Lower leg skin (tissue), 4 donors: ENCODE measurements at regions not wholly inside any gene's neighbourhood (a gene's known extent, or its start where the extent isn't known, plus 50 kb on each side); places are given as distances from the start of the nearest gene placed in this dataset.
"Not testable (repeated sequence)": the region's sequence is repeated elsewhere in the genome, so short reads cannot be mapped to it uniquely, and the experiment has no call there.

Source experiments
- DNase-seq, 2 donors: peaks; one replicate each; pipeline ENCODE4 v3.0.0-alpha.2; 2019; ENCODE audit warnings: low spot score in 2 of 2
- H3K4me3 ChIP-seq: fragments of 200-600 bp; sonication (generic); 2 replicates; pipeline ENCODE4 v1.5.1; 2017; ENCODE audit warnings: mild to moderate bottlenecking, low read depth; ENCODE audit not compliant: poor library complexity, severe bottlenecking
- POLR2A ChIP-seq, 2 donors: fragments of 450-650 bp; IDR thresholded peaks; one replicate each; pipeline ENCODE4 v1.6.1; 2016 to 2017; ENCODE audit warnings: antibody characterized with exemption in 2 of 2, mild to moderate bottlenecking in 1 of 2, moderate library complexity in 1 of 2
- WGBS, 2 donors: methylation state at CpG; one replicate each; pipeline ENCODE4 v1.1.5; 2018; 5-methylcytosine and 5-hydroxymethylcytosine counted together
- intact Hi-C: fragments of 100-400 bp; cut with DNase I; formaldehyde crosslinking; loops from one replicate; pipeline ENCODE4 v1.15.0; 2023; ENCODE audit warnings: low total_unique reads
- TF ChIP-seq, protein P1 (sequence below), 3 donors: fragments of 450-650 bp; IDR thresholded peaks; one replicate each; pipeline ENCODE4 v1.5.1; 2016; ENCODE audit warnings: antibody characterized with exemption in 3 of 3, mild to moderate bottlenecking in 3 of 3, moderate library complexity in 2 of 3

DNA sequence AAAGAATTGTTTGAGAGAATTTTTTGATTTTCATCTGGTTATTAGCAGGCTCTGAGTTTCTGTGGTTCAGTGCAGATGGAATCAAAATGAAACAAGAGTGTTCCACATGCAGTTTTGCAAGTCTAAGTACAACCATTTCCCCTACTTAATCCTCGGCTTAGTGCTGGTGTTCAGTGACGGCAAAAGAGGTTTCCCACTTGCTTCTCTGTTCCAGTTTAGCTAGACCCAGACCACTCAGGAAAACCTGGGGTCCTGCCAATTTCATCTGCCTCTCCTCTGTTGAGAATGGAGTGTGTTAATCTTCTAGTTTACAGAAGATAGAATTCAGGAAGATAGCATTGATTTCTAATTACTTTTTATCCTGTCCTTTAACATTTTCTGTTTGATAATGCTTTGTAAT lies 996.2 kb upstream of the FANCL start:
- no peak for TF ChIP-seq POLR2A (IDR thresholded peaks at IDR 0.05)
- TF ChIP-seq, protein P1, sequence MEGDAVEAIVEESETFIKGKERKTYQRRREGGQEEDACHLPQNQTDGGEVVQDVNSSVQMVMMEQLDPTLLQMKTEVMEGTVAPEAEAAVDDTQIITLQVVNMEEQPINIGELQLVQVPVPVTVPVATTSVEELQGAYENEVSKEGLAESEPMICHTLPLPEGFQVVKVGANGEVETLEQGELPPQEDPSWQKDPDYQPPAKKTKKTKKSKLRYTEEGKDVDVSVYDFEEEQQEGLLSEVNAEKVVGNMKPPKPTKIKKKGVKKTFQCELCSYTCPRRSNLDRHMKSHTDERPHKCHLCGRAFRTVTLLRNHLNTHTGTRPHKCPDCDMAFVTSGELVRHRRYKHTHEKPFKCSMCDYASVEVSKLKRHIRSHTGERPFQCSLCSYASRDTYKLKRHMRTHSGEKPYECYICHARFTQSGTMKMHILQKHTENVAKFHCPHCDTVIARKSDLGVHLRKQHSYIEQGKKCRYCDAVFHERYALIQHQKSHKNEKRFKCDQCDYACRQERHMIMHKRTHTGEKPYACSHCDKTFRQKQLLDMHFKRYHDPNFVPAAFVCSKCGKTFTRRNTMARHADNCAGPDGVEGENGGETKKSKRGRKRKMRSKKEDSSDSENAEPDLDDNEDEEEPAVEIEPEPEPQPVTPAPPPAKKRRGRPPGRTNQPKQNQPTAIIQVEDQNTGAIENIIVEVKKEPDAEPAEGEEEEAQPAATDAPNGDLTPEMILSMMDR (IDR thresholded peaks at IDR 0.05), result no peak
- DNase-seq, result no peak
- intact Hi-C loops, result no loop called here
- H3K4me3 ChIP-seq, result no peak overlapping the region
- WGBS, 2 donors, result 73 to 87% methylated on average over 2 of the region's 2 CpGs

DNA sequence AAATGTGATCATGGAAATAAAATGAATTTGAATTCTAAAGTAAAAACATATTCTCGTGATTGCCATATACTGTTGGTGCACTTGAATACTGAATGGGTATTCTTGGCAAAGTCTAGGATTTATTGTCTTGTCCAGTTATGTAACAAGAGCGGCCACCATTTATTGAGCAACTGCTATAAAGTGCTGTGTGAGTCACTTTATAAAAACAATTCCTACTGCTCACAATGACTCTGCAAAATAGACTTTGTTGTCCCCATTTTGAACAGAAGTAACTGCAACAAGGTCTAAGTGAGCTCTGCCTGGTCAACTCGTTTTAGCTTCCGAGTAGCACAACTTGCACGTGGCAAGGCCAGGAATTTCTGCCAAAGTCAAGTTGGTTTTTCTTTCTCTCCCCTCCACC lies 995.6 kb upstream of the FANCL start:
- TF ChIP-seq POLR2A (IDR thresholded peaks at IDR 0.05), result no peak
- TF ChIP-seq, protein P1 (IDR thresholded peaks at IDR 0.05), result no peak
- intact Hi-C loops, result no loop called here
- DNase-seq, result no peak
- H3K4me3 ChIP-seq, result no peak overlapping the region
- WGBS, 2 donors, result 58 to 72% methylated on average over 5 of the region's 5 CpGs

DNA sequence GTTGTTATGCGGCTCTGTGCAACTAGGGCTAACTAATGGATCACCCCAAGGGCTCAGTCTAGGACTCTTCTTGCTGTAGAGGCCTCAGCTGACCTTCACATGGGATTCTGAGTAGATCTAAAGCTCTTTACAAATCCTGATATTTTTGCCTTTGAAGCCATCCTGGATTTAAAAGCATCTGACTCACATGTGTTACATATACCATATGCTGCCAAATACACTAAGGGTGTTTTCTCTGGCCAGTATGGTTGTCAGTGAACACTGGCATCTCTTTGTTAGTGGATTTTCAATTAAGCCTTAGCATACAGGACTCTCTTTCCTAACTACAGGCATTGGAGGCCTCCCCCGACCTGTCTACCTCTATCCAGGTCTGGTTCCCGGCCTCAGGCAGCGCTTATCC lies 992.8 kb upstream of the FANCL start:
- no peak overlapping the region for H3K4me3 ChIP-seq
- 77 to 85% methylated on average over 4 of the region's 4 CpGs for WGBS, 2 donors
- TF ChIP-seq, protein P1 (IDR thresholded peaks at IDR 0.05), result no peak
- no peak for TF ChIP-seq POLR2A (IDR thresholded peaks at IDR 0.05)

DNA sequence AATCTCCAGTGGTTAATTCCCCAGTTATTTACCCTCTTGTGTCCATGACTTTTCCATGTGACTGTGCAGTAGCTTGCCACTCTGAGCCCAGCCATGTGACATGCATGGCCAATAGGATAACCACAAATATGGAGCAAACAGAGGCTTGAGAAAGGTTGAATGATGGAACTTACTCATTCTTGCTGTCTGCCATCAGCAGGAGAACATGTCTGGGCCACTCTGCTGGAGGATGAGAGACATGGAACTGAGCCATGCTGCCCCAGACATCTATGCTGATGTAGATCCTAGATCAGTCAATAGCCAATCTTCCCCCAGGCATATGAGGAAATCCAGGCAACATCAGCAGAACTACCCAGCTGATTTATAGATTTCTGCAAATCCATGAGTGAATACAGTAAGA lies 992.3 kb upstream of the FANCL start:
- H3K4me3 ChIP-seq, result no peak overlapping the region
- TF ChIP-seq, protein P1 (IDR thresholded peaks at IDR 0.05), result no peak
- TF ChIP-seq POLR2A (IDR thresholded peaks at IDR 0.05), result no peak
- intact Hi-C loops, result no loop called here
- no peak for DNase-seq

More for the DNA sequence above, 992.8 kb upstream of the FANCL start:
- intact Hi-C loops, result no loop called here
- DNase-seq, result no peak

DNA sequence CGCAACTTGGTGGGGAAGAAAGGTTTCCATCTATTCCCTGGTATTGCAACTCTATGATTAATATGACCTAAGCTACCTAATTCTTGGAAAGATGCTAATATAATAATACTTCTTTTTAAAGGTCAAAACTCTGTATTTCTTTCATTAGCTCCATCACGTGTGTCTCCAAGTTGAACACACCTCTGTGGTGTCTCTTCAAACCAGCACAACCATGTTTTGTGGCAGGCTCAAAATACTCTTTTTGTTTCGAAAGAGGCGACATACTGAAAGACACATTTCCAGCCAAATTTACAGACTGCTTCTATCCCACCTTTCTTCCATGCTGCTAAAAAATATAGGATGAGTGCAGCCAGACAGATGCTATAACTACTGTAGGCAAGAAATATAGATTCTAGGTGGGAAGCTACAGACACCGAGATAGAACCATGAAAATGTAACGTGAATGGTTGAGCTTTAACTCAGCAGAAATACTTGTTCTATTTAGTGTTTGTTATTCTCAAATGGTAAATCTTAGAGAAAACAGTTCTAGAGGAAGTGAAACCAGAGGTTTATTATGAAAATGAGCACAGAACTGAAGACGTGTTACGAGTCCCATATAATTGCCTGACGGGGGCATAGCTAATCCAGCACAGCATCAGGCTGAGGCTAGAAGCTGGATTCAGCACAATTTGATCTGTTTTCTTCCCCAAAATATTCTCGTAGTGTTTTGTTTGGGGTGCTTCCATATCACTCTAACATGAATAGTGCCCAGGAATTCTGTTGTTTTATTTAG lies 991.5 kb upstream of the FANCL start:
- no peak overlapping the region for H3K4me3 ChIP-seq
- TF ChIP-seq, protein P1 (IDR thresholded peaks at IDR 0.05), result no peak
- TF ChIP-seq POLR2A (IDR thresholded peaks at IDR 0.05), result no peak
- 83 to 89% methylated on average over 10 of the region's 10 CpGs for WGBS, 2 donors
- DNase-seq, result no peak
- intact Hi-C loops, result no loop called here

DNA sequence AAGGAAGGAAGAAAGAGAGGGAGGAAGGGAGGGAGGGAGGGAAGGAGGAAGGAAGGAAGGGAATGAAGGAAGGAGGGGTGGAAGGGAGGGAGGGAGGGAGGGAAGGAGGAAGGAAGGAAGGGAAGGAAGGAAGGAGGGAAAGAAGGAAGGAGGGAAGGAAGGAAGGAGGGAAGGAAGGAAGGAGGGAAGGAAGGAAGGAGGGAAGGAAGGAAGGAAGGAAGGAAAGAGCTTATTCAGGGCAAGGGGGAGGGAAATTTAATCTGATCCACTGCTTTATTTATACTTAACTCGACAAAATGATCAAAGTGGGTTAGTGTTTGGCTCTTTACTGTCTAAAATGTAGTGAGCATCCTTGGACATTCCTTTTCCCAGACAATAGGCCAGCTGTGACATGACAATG lies 985.2 kb upstream of the FANCL start:
- DNase-seq, H3K4me3 ChIP-seq, intact Hi-C loops: not testable (repeated sequence)
- WGBS, 2 donors, result 72 to 90% methylated on average over 1 of the region's 1 CpG
